ENCODE measurements at regions not wholly inside any gene's neighbourhood (a gene's known extent, or its start where the extent isn't known, plus 50 kb on each side); places are given as distances from the start of the nearest gene placed in this dataset.

DNA sequence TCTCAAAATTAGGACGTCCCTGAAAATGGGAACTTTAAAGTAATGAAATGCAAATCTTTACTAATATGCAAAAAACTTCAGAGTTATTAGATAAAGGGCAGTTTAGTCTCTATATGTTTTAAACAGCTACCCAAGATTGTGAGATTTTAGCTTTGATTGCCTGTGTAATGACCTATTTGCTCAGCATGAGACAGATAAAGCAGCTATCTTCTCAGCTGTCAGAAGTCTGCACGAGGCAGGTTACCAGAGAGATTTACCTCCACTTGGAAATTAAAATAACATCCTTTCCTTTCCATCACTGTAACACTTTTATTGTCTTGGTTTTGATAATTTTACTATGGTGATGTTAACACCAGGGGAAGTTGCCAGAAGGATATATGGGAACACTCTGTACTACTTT lies 436.6 kb upstream of the OPRM1 start:
- Histone ChIP-seq H3K4me1 (no peaks in the 10 kb centered on the region), H3K4me3 (no peak overlapping the region), H3K9me3 (no peaks in the 10 kb centered on the region), H3K27ac (no peak overlapping the region), H3K27me3 (no peaks in the 10 kb centered on the region), H3K36me3 (no peaks in the 10 kb centered on the region)
- ATAC-seq (no peak), DNase-seq (no peak)
- intact Hi-C loops (cut with DNase I), result no loop called here
- TF ChIP-seq, protein P1, sequence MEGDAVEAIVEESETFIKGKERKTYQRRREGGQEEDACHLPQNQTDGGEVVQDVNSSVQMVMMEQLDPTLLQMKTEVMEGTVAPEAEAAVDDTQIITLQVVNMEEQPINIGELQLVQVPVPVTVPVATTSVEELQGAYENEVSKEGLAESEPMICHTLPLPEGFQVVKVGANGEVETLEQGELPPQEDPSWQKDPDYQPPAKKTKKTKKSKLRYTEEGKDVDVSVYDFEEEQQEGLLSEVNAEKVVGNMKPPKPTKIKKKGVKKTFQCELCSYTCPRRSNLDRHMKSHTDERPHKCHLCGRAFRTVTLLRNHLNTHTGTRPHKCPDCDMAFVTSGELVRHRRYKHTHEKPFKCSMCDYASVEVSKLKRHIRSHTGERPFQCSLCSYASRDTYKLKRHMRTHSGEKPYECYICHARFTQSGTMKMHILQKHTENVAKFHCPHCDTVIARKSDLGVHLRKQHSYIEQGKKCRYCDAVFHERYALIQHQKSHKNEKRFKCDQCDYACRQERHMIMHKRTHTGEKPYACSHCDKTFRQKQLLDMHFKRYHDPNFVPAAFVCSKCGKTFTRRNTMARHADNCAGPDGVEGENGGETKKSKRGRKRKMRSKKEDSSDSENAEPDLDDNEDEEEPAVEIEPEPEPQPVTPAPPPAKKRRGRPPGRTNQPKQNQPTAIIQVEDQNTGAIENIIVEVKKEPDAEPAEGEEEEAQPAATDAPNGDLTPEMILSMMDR (IDR thresholded peaks at IDR 0.05), result no peak
- TF ChIP-seq POLR2A (IDR thresholded peaks at IDR 0.05), result no peak
- WGBS (ENCODE audit: insufficient coverage, low coverage, low lambda C conversion rate, missing lambda C conversion rate), result 22% methylated on average over 2 of the region's 2 CpGs

DNA sequence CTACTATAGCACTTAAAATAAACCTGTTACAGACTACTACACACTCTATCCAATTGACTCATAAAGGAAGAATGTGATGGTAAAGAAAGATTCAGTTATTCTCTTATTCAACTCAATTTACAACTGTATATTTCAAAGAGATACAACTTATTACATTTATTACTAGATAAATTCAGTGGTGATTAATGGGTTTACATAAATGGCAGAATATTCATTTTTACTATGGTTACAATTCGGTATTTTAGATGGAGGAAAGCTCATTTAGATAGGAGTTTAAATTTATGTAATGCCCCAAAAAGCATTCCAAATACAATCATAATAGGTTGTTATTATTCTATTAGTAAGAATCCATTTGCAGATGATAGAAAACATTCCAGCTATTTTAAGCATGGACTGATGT lies 439.1 kb upstream of the OPRM1 start:
- Histone ChIP-seq H3K9me3 (no peaks in the 10 kb centered on the region), H3K27ac (no peak overlapping the region), H3K27me3 (no peaks in the 10 kb centered on the region), H3K4me1 (no peaks in the 10 kb centered on the region), H3K4me3 (no peak overlapping the region), H3K36me3 (no peaks in the 10 kb centered on the region)
- ATAC-seq (no peak), DNase-seq (no peak)
- intact Hi-C loops (cut with DNase I), result no loop called here
- 25% methylated on average over 1 of the region's 1 CpG for WGBS (ENCODE audit: insufficient coverage, low coverage, low lambda C conversion rate, missing lambda C conversion rate)
- TF ChIP-seq POLR2A (IDR thresholded peaks at IDR 0.05), result no peak
- TF ChIP-seq, protein P1 (IDR thresholded peaks at IDR 0.05), result no peak

DNA sequence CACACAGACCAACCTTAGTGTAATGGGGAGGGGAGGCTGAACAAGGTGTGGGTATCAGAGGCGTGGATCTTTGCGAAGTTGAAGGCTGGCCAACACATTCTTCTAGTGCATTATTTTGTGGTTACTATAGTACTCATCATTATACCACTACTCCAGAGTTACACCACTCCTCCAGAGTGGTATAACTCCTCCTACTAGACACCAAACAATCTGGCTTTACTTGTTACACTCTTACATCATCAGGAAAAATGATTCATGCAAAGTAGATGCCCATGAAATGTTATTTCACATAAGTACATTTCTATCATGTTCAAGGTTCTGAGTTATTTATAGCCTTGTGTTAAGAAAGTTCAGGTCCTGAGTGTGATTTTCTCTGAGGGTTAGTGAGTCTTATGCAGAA lies 443.1 kb upstream of the OPRM1 start:
- no peaks in the 10 kb centered on the region for H3K4me1 ChIP-seq
- no peak overlapping the region for H3K4me3 ChIP-seq
- ATAC-seq (no peak), DNase-seq (no peak)
- H3K27ac ChIP-seq, result no peak overlapping the region
- H3K9me3 ChIP-seq, result no peaks in the 10 kb centered on the region
- intact Hi-C loops (cut with DNase I), result no loop called here
- TF ChIP-seq, protein P1 (IDR thresholded peaks at IDR 0.05), result no peak
- TF ChIP-seq POLR2A (IDR thresholded peaks at IDR 0.05), result no peak
- no peaks in the 10 kb centered on the region for H3K36me3 ChIP-seq
- H3K27me3 ChIP-seq, result no peaks in the 10 kb centered on the region
- WGBS (ENCODE audit: insufficient coverage, low coverage, low lambda C conversion rate, missing lambda C conversion rate), result 56% methylated on average over 2 of the region's 2 CpGs

DNA sequence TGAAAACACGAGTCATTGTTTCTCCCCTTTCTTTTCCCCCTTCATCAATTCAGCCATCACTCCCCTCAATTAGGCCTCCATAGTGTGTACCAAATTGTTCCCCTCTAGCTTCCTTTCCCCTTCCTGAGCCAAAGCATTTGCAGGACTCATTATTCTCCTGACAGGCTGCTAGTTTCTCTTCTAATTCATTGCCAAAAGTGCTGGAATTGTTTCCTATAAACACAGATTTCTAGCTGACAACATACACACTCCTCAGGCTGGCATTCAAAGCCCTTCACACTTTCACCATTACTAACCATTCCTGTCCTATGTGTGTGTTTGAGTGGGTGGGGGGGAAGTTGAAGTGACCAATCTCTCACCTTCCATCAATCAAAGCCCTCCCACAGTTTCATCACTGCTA lies 444.2 kb upstream of the OPRM1 start:
- Histone ChIP-seq H3K36me3 (no peaks in the 10 kb centered on the region), H3K4me1 (no peaks in the 10 kb centered on the region), H3K27ac (no peak overlapping the region), H3K9me3 (no peaks in the 10 kb centered on the region), H3K27me3 (no peaks in the 10 kb centered on the region), H3K4me3 (no peak overlapping the region)
- intact Hi-C loops (cut with DNase I), result no loop called here
- DNase-seq (no peak), ATAC-seq (no peak)
- TF ChIP-seq, protein P1 (IDR thresholded peaks at IDR 0.05), result no peak
- TF ChIP-seq POLR2A (IDR thresholded peaks at IDR 0.05), result no peak
- WGBS (ENCODE audit: insufficient coverage, low coverage, low lambda C conversion rate, missing lambda C conversion rate), result 50% methylated on average over 1 of the region's 1 CpG

DNA sequence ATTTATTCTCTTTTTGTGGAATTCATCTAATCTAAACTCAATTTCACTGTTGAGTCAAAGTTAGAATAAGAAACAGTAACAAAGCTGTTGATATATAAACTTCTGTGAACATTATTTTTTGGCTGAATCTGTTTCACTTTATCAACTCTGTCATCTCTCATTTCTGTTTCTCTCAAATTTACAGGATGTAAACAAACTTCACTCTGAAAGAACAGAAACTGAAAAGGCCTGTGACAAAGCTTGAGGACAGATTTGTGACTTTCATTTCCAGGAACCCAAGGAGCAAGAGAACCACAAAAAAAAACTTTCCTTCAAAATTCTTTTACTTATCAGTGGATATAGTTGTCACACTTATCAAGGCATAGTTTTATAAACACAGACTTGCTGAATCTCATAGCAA lies 447.9 kb upstream of the OPRM1 start:
- TF ChIP-seq, protein P1 (IDR thresholded peaks at IDR 0.05), result no peak
- TF ChIP-seq POLR2A (IDR thresholded peaks at IDR 0.05), result no peak
- no peaks in the 10 kb centered on the region for H3K9me3 ChIP-seq
- H3K36me3 ChIP-seq, result no peaks in the 10 kb centered on the region
- H3K27me3 ChIP-seq, result no peaks in the 10 kb centered on the region
- DNase-seq, result no peak
- intact Hi-C loops (cut with DNase I), result no loop called here
- no peaks in the 10 kb centered on the region for H3K4me1 ChIP-seq
- no peak overlapping the region for H3K27ac ChIP-seq
- H3K4me3 ChIP-seq, result no peak overlapping the region
- ATAC-seq, result no peak

Measured in right lobe of liver (tissue), 6 donors.